Heart left ventricle (tissue), 13 donors: ENCODE measurements at regions not wholly inside any gene's neighbourhood (a gene's known extent, or its start where the extent isn't known, plus 50 kb on each side); places are given as distances from the start of the nearest gene placed in this dataset.

Experiments
- POLR2A ChIP-seq, 2 donors: fragments of 450-650 bp; IDR thresholded peaks; one replicate each; pipeline ENCODE4 v1.6.1; 2017; ENCODE audit warnings: antibody characterized with exemption in 2 of 2, mild to moderate bottlenecking in 2 of 2, moderate library complexity in 2 of 2
- TF ChIP-seq, protein P1 (sequence below), 12 donors: fragments of 200-600 bp; sonication (generic) in 4 of 12; IDR thresholded peaks; one replicate each; pipeline versions ENCODE4 v1.5.0 to v1.8.0; 2018 to 2022; ENCODE audit warnings: antibody characterized with exemption in 12 of 12, mild to moderate bottlenecking in 5 of 12
- donor health status: ischemic (EF 13 %, LVEDD 7.1; RV severe dilation, severe dysfunction).
- donor health status: DM: no; HTN: yes; CAD: no.
- donor health status: DM: no; HTN: no; CAD: no.
- donor health status: ischemic (EF 25% LVEDD 6.9; RV normal size, moderate dysfunction).
- donor health status: ischemic (EF 25% LVEDD 5.7; RV mildly dilated, moderate dysfunction).
- donor health status: ischemic (EF 35%, LVEDD 5.7; RV mildly dilated, moderate dysfunction).
- donor health status: nonischemic (EF 11% LVEDD 7.7; RV severe dilation, severe dysfunction).
- donor health status: DM: yes; HTN: yes; CAD: no.
- donor health status: PGD.
- donor health status: ischemic (EF 29% LVEDD 5.4; RV normal size, mild dysfunction).
- donor health status: nonischemic (EF 23%, LVEDD 6.1; RV moderate dilation, normal function).

DNA sequence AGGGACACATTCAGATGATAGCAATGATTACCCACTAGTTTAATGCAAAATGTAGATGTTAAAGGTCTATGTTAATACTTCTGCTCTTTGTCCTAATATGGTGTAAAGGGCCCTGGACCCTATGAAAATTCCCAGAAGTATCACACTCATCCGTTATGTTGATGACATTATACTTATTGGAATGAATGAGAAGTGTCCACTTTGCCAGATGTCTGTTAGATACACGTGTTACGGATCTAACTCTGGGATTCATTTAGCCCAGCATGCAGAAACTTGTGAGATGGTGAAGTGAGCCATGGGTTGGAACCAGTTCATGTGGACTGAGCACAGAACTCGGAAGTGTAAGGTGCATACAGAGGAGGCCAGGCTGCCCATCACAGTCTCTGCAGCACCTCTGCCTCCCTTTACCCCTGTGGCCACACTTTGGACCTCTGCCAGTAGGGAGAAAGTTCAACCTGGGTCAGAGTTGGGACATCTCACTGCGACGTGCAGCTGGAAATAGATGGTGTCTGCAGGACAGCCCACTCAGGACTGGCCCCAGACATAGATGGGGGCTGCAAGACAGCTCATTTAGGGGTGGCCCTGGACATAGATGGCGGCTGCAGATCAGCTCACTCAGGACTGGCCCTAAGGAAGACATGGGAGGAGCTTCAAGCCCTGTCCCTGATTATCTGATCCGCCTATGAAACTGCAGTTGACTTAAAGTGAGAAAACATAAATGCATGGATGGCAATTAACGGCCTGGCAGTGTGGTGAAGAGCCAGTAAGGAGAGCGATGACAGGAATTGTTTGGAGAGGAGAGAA lies 71.2 kb upstream of the THBS2 start:
- no peak for TF ChIP-seq POLR2A (IDR thresholded peaks at IDR 0.05)
- TF ChIP-seq, protein P1, sequence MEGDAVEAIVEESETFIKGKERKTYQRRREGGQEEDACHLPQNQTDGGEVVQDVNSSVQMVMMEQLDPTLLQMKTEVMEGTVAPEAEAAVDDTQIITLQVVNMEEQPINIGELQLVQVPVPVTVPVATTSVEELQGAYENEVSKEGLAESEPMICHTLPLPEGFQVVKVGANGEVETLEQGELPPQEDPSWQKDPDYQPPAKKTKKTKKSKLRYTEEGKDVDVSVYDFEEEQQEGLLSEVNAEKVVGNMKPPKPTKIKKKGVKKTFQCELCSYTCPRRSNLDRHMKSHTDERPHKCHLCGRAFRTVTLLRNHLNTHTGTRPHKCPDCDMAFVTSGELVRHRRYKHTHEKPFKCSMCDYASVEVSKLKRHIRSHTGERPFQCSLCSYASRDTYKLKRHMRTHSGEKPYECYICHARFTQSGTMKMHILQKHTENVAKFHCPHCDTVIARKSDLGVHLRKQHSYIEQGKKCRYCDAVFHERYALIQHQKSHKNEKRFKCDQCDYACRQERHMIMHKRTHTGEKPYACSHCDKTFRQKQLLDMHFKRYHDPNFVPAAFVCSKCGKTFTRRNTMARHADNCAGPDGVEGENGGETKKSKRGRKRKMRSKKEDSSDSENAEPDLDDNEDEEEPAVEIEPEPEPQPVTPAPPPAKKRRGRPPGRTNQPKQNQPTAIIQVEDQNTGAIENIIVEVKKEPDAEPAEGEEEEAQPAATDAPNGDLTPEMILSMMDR (IDR thresholded peaks at IDR 0.05), result no peak
